H1 (cell line): ENCODE measurements at regions not wholly inside any gene's neighbourhood (a gene's known extent, or its start where the extent isn't known, plus 50 kb on each side); places are given as distances from the start of the nearest gene placed in this dataset.

Source experiments
- CTCF ChIA-PET: fragments of 300-600 bp; sonication (Branson Sonifier 250); formaldehyde crosslinking; loops from one replicate; lab custom pipeline; 2021; ENCODE audit not compliant: partially characterized antibody; lab: Charles Lee
- POLR2A ChIA-PET: fragments of 300-600 bp; sonication (Branson Sonifier 250); formaldehyde crosslinking; loops from one replicate; lab custom pipeline; 2021; ENCODE audit warnings: inconsistent platforms; ENCODE audit not compliant: partially characterized antibody; lab: Charles Lee
- DNase-seq, 2 experiments: peaks; one replicate each; pipeline versions ENCODE4 v3.0.0 to v3.0.0-alpha.2; 2010 to 2022; ENCODE audit warnings: low spot score in 2 of 2, low read depth in 1 of 2, mixed read lengths in 1 of 2
- FAIRE-seq: peaks from 2 replicates; lab custom pipeline; 2011; peaks lifted over from hg19 to GRCh38; lab: Jason Lieb, UNC
- H2AFZ ChIP-seq: 2 replicates; pipeline ENCODE4 v1.8.1; 2012; ENCODE audit warnings: low read length, inconsistent platforms
- H2AK5ac ChIP-seq: 2 replicates; pipeline ENCODE4 v1.6.1; 2013; ENCODE audit warnings: low read depth, low read length
- H2BK120ac ChIP-seq: replicated peaks from 2 replicates; pipeline ENCODE3; 2013; ENCODE audit warnings: low read depth, low read length, inconsistent platforms
- H2BK12ac ChIP-seq: 2 replicates; pipeline ENCODE4 v1.6.1; 2013; ENCODE audit warnings: low read depth, low read length
- H2BK15ac ChIP-seq: 2 replicates; pipeline ENCODE4 v1.6.1; 2013; ENCODE audit warnings: low read length
- H2BK20ac ChIP-seq: 2 replicates; pipeline ENCODE4 v1.6.1; 2013; ENCODE audit warnings: low read length
- H2BK5ac ChIP-seq: 2 replicates; pipeline ENCODE4 v1.6.1; 2013; ENCODE audit warnings: low read depth, low read length
- H3K14ac ChIP-seq: 2 replicates; pipeline ENCODE4 v1.6.1; 2013; ENCODE audit warnings: inconsistent platforms; ENCODE audit not compliant: insufficient read length
- H3K18ac ChIP-seq: 2 replicates; pipeline ENCODE4 v1.6.1; 2013; ENCODE audit warnings: low read length; ENCODE audit errors: extremely low read depth
- H3K23ac ChIP-seq: 2 replicates; pipeline ENCODE4 v1.6.1; 2013; ENCODE audit warnings: inconsistent platforms; ENCODE audit not compliant: insufficient read length
- H3K23me2 ChIP-seq: 2 replicates; pipeline ENCODE4 v1.6.1; 2013; ENCODE audit warnings: low read depth, low read length
- H3K27ac ChIP-seq: 2 replicates; pipeline ENCODE4 v1.6.1; 2011; ENCODE audit warnings: low read depth, low read length, inconsistent platforms
- H3K27me3 ChIP-seq, 4 experiments: replicated peaks in 1 of 4; 1 replicate in 1 of 4; 2 replicates in 3 of 4; pipeline versions ENCODE4 v1.6.1 to v1.8.1; 2011 to 2013; ENCODE audit warnings: low read length in 3 of 4, mild to moderate bottlenecking in 3 of 4, inconsistent platforms in 2 of 4, mixed read lengths in 2 of 4, moderate library complexity in 1 of 4; ENCODE audit not compliant: control insufficient read depth in 3 of 4, insufficient read depth in 3 of 4; ENCODE audit errors: extremely low read depth in 1 of 4
- H3K36me3 ChIP-seq, 4 experiments: 2 replicates each; pipeline versions ENCODE4 v1.6.1 to v1.8.1; 2011 to 2013; ENCODE audit warnings: mild to moderate bottlenecking in 4 of 4, low read length in 3 of 4, moderate library complexity in 2 of 4, control low read depth in 1 of 4, inconsistent platforms in 1 of 4; ENCODE audit not compliant: insufficient read depth in 4 of 4, control insufficient read depth in 2 of 4
- H3K4ac ChIP-seq: replicated peaks from 2 replicates; pipeline ENCODE3; 2013; ENCODE audit warnings: low read length, low read depth, mixed read lengths, inconsistent platforms; ENCODE audit not compliant: insufficient read length
- H3K4me1 ChIP-seq, 4 experiments: replicated peaks in 1 of 4; 1 replicate in 1 of 4; 2 replicates in 3 of 4; pipeline versions ENCODE4 v1.6.1 to v1.8.1; 2011 to 2013; ENCODE audit warnings: low read length in 3 of 4, inconsistent platforms in 2 of 4, mixed read lengths in 1 of 4; ENCODE audit not compliant: insufficient read depth in 4 of 4, control insufficient read depth in 3 of 4
- H3K4me2 ChIP-seq, 2 experiments: 2 replicates each; pipeline versions ENCODE4 v1.6.1 to v1.8.1; 2011 to 2013; ENCODE audit warnings: low read depth in 2 of 2, low read length in 2 of 2, control low read depth in 1 of 2, inconsistent platforms in 1 of 2, mild to moderate bottlenecking in 1 of 2; ENCODE audit not compliant: insufficient read depth in 1 of 2
- H3K4me3 ChIP-seq, 4 experiments: fragments of 200-600, 300-600 bp in 1 of 4; sonication (generic), shearing (Covaris generic), sonication (Bioruptor Twin) in 1 of 4; 2 replicates each; pipeline versions ENCODE4 v1.5.1 to v1.8.1; 2011 to 2016; ENCODE audit warnings: low read length in 4 of 4, low read depth in 3 of 4, control low read depth in 2 of 4, inconsistent platforms in 2 of 4, mild to moderate bottlenecking in 2 of 4, mixed read lengths in 1 of 4, moderate library complexity in 1 of 4; ENCODE audit not compliant: insufficient read depth in 2 of 4; ENCODE audit errors: extremely low read depth in 1 of 4
- H3K56ac ChIP-seq: replicated peaks from 2 replicates; pipeline ENCODE3; 2013; ENCODE audit warnings: low read depth, mild to moderate bottlenecking, mixed read lengths, low read length, inconsistent platforms; ENCODE audit not compliant: insufficient read length
- H3K79me1 ChIP-seq: 2 replicates; pipeline ENCODE4 v1.6.1; 2013; ENCODE audit warnings: low read depth, low read length, control low read depth
- H3K79me2 ChIP-seq, 2 experiments: 2 replicates each; pipeline versions ENCODE4 v1.6.1 to v1.8.1; 2012 to 2013; ENCODE audit warnings: low read length in 2 of 2, mild to moderate bottlenecking in 2 of 2, inconsistent platforms in 1 of 2; ENCODE audit not compliant: insufficient read depth in 2 of 2, control insufficient read depth in 1 of 2
- H3K9ac ChIP-seq, 4 experiments: replicated peaks in 1 of 4; 1 replicate in 1 of 4; 2 replicates in 3 of 4; pipeline versions ENCODE4 v1.6.1 to v1.8.1; 2011 to 2013; ENCODE audit warnings: low read depth in 3 of 4, low read length in 3 of 4, control low read depth in 2 of 4, mild to moderate bottlenecking in 2 of 4, moderate library complexity in 2 of 4, inconsistent platforms in 1 of 4; ENCODE audit errors: extremely low read depth in 1 of 4
- H3K9me3 ChIP-seq, 2 experiments: 2 replicates each; pipeline versions ENCODE4 v1.6.1 to v1.8.1; 2012 to 2013; ENCODE audit warnings: mild to moderate bottlenecking in 2 of 2, moderate library complexity in 2 of 2, control low read depth in 1 of 2, inconsistent platforms in 1 of 2, low read depth in 1 of 2, low read length in 1 of 2, mixed read lengths in 1 of 2; ENCODE audit not compliant: insufficient read depth in 2 of 2
- H4K20me1 ChIP-seq, 2 experiments: replicated peaks in 1 of 2; 2 replicates each; pipeline versions ENCODE3 to v1.8.1; 2011 to 2013; ENCODE audit warnings: inconsistent platforms in 2 of 2, low read length in 2 of 2, mild to moderate bottlenecking in 1 of 2; ENCODE audit not compliant: insufficient read depth in 2 of 2, control insufficient read depth in 1 of 2
- H4K5ac ChIP-seq: 2 replicates; pipeline ENCODE4 v1.6.1; 2013; ENCODE audit warnings: low read length, low read depth, mixed read lengths, inconsistent platforms; ENCODE audit not compliant: insufficient read length
- H4K8ac ChIP-seq: 2 replicates; pipeline ENCODE4 v1.8.0; 2013; ENCODE audit warnings: mild to moderate bottlenecking, moderate library complexity, low read length, inconsistent platforms; ENCODE audit not compliant: insufficient read depth; ENCODE audit errors: extremely low read depth
- H4K91ac ChIP-seq: replicated peaks from 2 replicates; pipeline ENCODE3; 2013; ENCODE audit warnings: low read length, mixed read lengths, inconsistent platforms; ENCODE audit not compliant: insufficient read length
- CBX5 ChIP-seq: fragments of 300-800, 300-1000 bp; sonication (generic); IDR thresholded peaks from 2 replicates; pipeline ENCODE4 v1.7.1; 2016; ENCODE audit warnings: antibody characterized with exemption, low read length, low read depth
- CEBPB ChIP-seq: IDR thresholded peaks from 2 replicates; pipeline ENCODE4 v1.6.1; 2012; ENCODE audit warnings: low read depth, low read length
- EZH2 ChIP-seq: fragments of 200-600 bp; sonication (generic); IDR thresholded peaks from 2 replicates; pipeline ENCODE4 v1.7.1; 2012; ENCODE audit warnings: low read depth, mild to moderate bottlenecking, moderate library complexity, low read length, inconsistent platforms; ENCODE audit not compliant: severe bottlenecking
- GTF2F1 ChIP-seq: IDR thresholded peaks from 2 replicates; pipeline ENCODE4 v1.6.1; 2012; ENCODE audit warnings: low read depth, low read length, improper control_type of control experiment, borderline replicate concordance
- HDAC2 ChIP-seq, 2 experiments: fragments of 300-600 bp in 1 of 2; sonication (generic) in 1 of 2; IDR thresholded peaks; 2 replicates each; pipeline ENCODE4 v1.6.1; 2011 to 2012; ENCODE audit warnings: low read depth in 2 of 2, low read length in 2 of 2, mild to moderate bottlenecking in 2 of 2, moderate library complexity in 2 of 2, borderline replicate concordance in 1 of 2, inconsistent platforms in 1 of 2
- HDAC6 ChIP-seq: IDR thresholded peaks from one replicate; pipeline ENCODE4 v1.7.1; 2012; ENCODE audit warnings: low read depth, mild to moderate bottlenecking, inconsistent platforms, low read length, moderate library complexity
- RAD21 ChIP-seq, 2 experiments: IDR thresholded peaks in 1 of 2; conservative IDR thresholded peaks in 1 of 2; 2 replicates each; pipeline ENCODE4 v1.6.1; 2011; ENCODE audit warnings: low read depth in 2 of 2, low read length in 2 of 2, improper control_type of control experiment in 1 of 2, inconsistent platforms in 1 of 2, mild to moderate bottlenecking in 1 of 2, moderate library complexity in 1 of 2
- RXRA ChIP-seq: IDR thresholded peaks from 2 replicates; pipeline ENCODE4 v1.6.1; 2011; ENCODE audit warnings: low read depth, mild to moderate bottlenecking, low read length, moderate library complexity; ENCODE audit not compliant: insufficient read depth
- SAP30 ChIP-seq: fragments of 300-600 bp; sonication (generic); IDR thresholded peaks from 2 replicates; pipeline ENCODE4 v1.7.1; 2012; ENCODE audit warnings: low read length, moderate library complexity, mild to moderate bottlenecking, inconsistent platforms; ENCODE audit not compliant: insufficient read depth, insufficient replicate concordance
- SIN3A ChIP-seq, 2 experiments: IDR thresholded peaks in 1 of 2; conservative IDR thresholded peaks in 1 of 2; 2 replicates each; pipeline ENCODE4 v1.6.1; 2011 to 2012; ENCODE audit warnings: low read length in 2 of 2, improper control_type of control experiment in 1 of 2, low read depth in 1 of 2, mild to moderate bottlenecking in 1 of 2
- USF2 ChIP-seq: IDR thresholded peaks from 2 replicates; pipeline ENCODE4 v1.6.1; 2011; ENCODE audit warnings: low read length, improper control_type of control experiment
- WGBS, 2 experiments: shearing (Covaris generic) in 1 of 2; methylation state at CpG; one replicate each; pipeline versions ENCODE4 v1.1.6 to v1.1.7; 2013 to 2015; ENCODE audit warnings: low lambda C conversion rate in 2 of 2, mixed read lengths in 2 of 2, inconsistent platforms in 1 of 2, low coverage in 1 of 2, missing lambda C conversion rate in 1 of 2; ENCODE audit not compliant: insufficient replicate concordance in 2 of 2, insufficient coverage in 1 of 2, insufficient read length in 1 of 2; ENCODE audit errors: extremely low coverage in 1 of 2, missing lambda C conversion rate in 1 of 2; 5-methylcytosine and 5-hydroxymethylcytosine counted together
- TF ChIP-seq, protein P1 (sequence below): IDR thresholded peaks from 2 replicates; pipeline ENCODE4 v1.6.1; 2012; ENCODE audit warnings: inconsistent platforms

GRCh38 chr1:189646066-189646465, 831.6 kb downstream of the BRINP3 start:
- FAIRE-seq (no peak), DNase-seq (no peak)
- H3K18ac ChIP-seq, result no peak overlapping the region
- H2BK20ac ChIP-seq, result no peak overlapping the region
- H3K56ac ChIP-seq, result no peak overlapping the region
- H3K27ac ChIP-seq, result no peak overlapping the region
- no peak overlapping the region for H2BK12ac ChIP-seq
- no peaks in the 10 kb centered on the region for H3K23me2 ChIP-seq
- no peak overlapping the region for H2AFZ ChIP-seq
- ChIA-PET CTCF (no interaction called here), POLR2A (no interaction called here)
- no peaks in the 10 kb centered on the region for H3K36me3 ChIP-seq
- H3K14ac ChIP-seq, result no peak overlapping the region
- no peak overlapping the region for H3K4me2 ChIP-seq
- no peaks in the 10 kb centered on the region for H3K79me1 ChIP-seq
- no peaks in the 10 kb centered on the region for H4K20me1 ChIP-seq
- no peak overlapping the region for H4K8ac ChIP-seq
- no peak overlapping the region for H3K4ac ChIP-seq
- H2AK5ac ChIP-seq, result no peak overlapping the region
- no peak overlapping the region for H3K4me3 ChIP-seq
- WGBS, 2 experiments, result 89% methylated on average over 1 of the region's 1 CpG; no CpG with 5 or more reads in 1 of the 2 experiments
- H3K79me2 ChIP-seq, result no peaks in the 10 kb centered on the region
- H3K4me1 ChIP-seq, result no peaks in the 10 kb centered on the region
- no peak overlapping the region for H2BK5ac ChIP-seq
- H2BK120ac ChIP-seq, result no peak overlapping the region
- no peaks in the 10 kb centered on the region for H3K27me3 ChIP-seq
- H3K9ac ChIP-seq, result no peak overlapping the region
- no peaks in the 10 kb centered on the region for H3K9me3 ChIP-seq
- H4K5ac ChIP-seq, result no peak overlapping the region
- no peak overlapping the region for H4K91ac ChIP-seq
- H2BK15ac ChIP-seq, result no peak overlapping the region
- H3K23ac ChIP-seq, result no peak overlapping the region
- TF ChIP-seq USF2 (no peak), RXRA (no peak), HDAC2 (IDR thresholded peaks at IDR 0.05; ENCODE audit: borderline replicate concordance in 1 of 2, low read depth in 2 of 2, low read length in 2 of 2) (no peak), CBX5 (no peak), CEBPB (no peak), SIN3A (conservative IDR thresholded peaks at IDR 0.05 in 1 of 2, IDR thresholded peaks at IDR 0.05 in 1 of 2; ENCODE audit: low read depth in 1 of 2, low read length in 2 of 2) (no peak), RAD21 (IDR thresholded peaks at IDR 0.05 in 1 of 2, conservative IDR thresholded peaks at IDR 0.05 in 1 of 2; ENCODE audit: low read depth in 2 of 2, low read length in 2 of 2) (no peak), EZH2 (no peak), SAP30 (no peak), HDAC6 (no peak), GTF2F1 (no peak)
- TF ChIP-seq, protein P1, sequence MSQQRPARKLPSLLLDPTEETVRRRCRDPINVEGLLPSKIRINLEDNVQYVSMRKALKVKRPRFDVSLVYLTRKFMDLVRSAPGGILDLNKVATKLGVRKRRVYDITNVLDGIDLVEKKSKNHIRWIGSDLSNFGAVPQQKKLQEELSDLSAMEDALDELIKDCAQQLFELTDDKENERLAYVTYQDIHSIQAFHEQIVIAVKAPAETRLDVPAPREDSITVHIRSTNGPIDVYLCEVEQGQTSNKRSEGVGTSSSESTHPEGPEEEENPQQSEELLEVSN, result no peak
